GM21423 (cell line): ENCODE measurements at regions not wholly inside any gene's neighbourhood (a gene's known extent, or its start where the extent isn't known, plus 50 kb on each side); places are given as distances from the start of the nearest gene placed in this dataset.
"Not testable (repeated sequence)": the region's sequence is repeated elsewhere in the genome, so short reads cannot be mapped to it uniquely, and the experiment has no call there.

Experiments used
- ATAC-seq: cut with Tn5 transposase; IDR thresholded peaks from one replicate; pipeline ENCODE4 v1.9.1; 2021; ENCODE audit warnings: mild to moderate bottlenecking, moderate library complexity; ENCODE audit not compliant: unreplicated experiment

DNA sequence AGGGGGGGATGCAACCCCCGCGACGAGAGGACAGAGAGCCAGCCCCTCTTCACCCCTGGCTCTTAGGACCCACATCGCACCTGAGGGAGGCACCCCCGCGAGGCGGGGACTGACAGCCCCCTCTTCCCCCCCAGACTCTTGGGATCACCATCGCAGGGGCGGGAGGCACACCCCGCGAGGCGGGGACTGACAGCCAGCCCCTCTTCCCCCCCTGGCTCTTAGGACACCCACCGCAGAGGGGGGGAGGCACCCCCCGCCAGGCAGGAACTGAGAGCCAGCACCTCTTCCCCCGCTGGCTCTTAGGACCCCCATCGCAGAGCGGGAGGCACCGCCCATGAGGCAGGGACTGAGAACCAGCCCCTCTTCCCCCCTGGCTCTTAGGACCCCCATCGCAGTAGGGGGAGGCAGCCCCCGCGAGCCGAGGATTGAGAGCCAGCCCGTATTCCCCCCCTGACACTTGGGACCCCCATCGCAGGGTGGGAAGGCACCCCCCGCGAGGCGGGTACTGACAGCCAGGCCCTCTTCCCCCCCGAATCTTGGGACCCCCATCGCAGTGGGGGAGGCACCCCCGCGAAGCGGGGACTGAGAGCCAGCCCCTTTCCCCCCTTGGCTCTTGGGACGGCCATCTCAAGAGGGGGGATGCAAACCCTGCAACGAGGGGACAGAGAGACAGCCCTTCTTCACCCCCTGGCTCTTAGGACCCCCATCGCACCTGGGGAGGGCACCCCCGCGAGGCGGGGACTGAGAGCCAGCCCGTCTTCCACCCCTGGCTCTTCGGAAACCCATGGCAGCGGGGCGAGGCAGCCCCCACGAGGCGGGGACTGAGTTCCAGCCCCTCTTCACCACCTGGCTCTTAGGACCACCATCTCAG, 2425.1 kb upstream of the PCDH20 start:
- no peak for ATAC-seq

DNA sequence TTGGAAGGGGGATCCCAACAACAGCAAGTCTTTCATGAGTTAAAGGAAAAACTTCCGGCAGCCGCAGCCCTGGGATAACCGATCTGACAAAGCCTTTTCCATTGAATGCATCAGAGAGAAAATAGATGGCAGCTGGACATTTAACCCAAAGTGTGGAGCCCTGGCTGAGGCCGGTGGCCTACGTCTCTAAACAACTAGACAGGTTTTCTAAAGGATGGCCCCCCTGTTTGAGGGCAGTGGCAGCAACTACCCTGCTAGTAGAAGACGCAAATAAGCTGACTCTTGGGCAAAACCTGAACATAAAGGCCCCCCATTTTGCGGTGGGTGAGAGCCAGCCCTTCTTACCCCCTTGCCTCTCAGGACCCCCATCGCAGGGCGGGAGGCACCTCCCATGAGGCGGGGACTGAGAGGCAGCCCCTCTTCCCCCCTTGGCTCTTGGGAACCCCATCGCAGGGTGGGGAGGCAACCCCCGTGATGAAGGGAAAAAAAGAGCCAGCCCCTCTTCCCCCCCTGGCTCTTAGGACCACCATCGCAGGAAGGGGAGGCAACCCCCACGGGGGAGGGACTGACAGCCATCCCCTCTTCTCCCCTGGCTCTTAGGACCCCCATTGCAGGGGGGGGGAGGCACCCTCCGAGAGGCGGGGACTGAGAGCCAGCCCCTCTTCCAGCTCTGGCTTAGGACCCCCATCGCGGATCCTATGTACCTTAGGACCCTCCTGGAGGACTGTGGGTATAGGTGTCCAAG, 2422.9 kb upstream of the PCDH20 start:
- ATAC-seq: no peak

- not testable (repeated sequence) for ATAC-seq
These were observed 2422.1 kb upstream of the PCDH20 start for GRCh38 chr13:63837701-63838100.

DNA sequence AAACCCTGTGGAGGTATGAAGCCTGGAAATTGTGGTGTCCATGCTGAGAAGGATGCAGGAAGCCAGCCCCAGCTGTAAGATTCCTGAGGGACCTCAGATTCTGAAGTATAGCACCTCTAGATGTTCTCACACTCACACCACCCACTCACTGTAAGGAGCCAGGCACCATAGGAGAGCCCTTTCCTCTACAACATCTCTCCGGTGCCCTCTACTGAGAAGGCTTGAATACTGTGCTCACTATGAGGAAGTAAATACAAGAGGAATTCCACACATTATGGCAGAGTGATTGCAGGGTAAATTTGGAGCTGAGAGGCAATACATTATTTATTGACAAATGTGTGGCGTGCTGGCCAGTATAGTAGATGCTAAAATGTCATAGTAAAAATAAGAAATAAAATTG, 2414.0 kb upstream of the PCDH20 start:
- not testable (repeated sequence) for ATAC-seq

GRCh38 chr13:63821785-63822184, 2406.1 kb upstream of the PCDH20 start:
- ATAC-seq: not testable (repeated sequence)

GRCh38 chr13:63811428-63812004, 2395.9 kb upstream of the PCDH20 start:
- not testable (repeated sequence) for ATAC-seq

- ATAC-seq: not testable (repeated sequence)
These were observed 2375.5 kb upstream of the PCDH20 start for GRCh38 chr13:63791134-63791533.

- no peak for ATAC-seq
These were observed 2358.5 kb upstream of the PCDH20 start for GRCh38 chr13:63774133-63774532.

DNA sequence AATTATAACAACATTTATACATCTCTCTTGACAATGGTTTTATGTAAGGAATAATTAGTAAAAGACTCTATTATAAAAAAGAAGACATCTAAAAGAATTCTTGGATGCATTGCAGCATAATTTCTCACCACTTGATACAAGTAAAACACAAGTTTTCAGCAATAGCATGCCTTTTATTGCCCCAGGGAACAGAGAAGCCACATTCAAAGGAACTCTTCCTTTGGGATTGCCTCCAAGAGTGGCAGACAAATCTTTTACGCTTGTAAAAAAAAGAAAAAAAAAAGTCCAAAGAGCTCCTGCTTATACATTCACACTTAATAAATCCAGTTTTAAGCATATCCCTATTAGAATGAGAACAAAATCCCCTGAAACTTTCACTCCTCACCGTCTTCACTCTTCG, 2357.8 kb upstream of the PCDH20 start:
- ATAC-seq: no peak

DNA sequence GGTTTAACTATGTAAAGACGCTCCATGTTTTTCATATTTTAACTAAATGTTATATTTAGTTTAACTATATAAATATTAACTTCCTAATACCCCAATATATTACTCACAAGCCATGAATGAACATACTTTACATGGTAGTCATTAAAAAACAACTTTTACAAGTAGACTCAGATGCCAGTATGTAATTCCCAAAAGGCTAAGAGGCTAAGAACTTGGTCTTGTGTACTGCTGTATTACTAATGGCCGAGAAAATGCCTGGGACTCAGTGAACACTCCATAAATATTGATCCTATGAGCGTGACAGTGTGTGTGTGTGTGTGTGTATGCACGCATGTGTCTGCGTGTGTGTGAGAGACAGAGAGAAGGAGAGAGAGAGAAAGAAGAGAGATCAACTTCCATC, 2342.0 kb upstream of the PCDH20 start:
- not testable (repeated sequence) for ATAC-seq

- not testable (repeated sequence) for ATAC-seq
These were observed 2334.2 kb upstream of the PCDH20 start for GRCh38 chr13:63749857-63750256.

DNA sequence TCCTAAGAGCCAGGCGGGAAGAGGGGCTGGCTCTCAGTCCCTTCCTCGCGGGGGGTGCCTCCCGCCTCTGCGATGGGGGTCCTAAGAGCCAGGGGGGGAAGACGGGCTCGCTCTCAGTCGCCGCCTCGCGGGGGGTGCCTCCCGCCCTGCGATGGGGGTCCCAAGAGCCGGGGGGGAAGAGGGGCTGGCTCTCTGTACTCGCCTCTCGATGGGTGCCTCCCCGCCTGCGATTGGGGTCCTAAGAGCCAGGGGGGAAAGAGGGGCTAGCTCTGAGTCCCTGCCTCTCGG, 2326.1 kb upstream of the PCDH20 start:
- ATAC-seq: not testable (repeated sequence)

DNA sequence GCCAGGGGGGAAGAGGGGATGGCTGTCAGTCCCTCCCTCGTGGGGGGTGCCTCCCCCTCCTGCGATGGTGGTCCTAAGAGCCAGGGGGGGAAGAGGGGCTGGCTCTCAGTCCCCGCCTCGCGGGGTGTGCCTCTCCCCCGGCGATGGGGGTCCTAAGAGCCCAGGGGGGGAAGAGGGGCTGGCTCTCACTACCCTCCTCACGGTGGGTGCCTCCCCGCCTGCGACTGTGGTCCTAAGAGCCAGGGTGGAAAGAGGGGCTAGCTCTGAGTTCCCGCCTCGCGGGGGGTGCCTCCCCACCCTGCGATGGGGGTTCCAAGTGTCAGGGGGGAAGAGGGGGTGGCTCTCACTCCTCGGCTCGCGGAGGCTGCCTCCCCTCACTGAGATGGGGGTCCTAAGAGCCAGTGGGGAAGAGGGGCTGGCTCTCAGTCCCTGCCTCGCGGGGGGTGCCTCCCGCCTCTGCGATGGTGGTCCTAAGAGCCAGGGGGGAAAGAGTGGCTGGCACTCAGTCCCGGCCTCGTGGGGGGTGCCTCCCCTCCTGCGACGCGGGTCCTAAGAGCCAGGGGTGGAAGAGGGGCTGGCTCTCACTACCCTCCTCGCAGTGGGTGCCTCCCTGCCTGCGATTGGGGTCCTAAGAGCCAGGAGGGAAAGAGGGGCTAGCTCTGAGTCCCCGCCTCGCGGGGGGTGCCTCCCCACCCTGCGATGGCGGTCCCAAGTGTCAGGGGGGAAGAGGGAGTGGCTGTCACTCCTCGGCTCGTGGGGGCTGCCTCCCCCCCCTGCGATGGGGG, 2325.6 kb upstream of the PCDH20 start:
- no peak for ATAC-seq

GRCh38 chr13:63739112-63739735, 2323.6 kb upstream of the PCDH20 start:
- not testable (repeated sequence) for ATAC-seq

GRCh38 chr13:63737418-63737817, 2321.8 kb upstream of the PCDH20 start:
- no peak for ATAC-seq

GRCh38 chr13:63731896-63732295, 2316.2 kb upstream of the PCDH20 start:
- ATAC-seq: no peak

DNA sequence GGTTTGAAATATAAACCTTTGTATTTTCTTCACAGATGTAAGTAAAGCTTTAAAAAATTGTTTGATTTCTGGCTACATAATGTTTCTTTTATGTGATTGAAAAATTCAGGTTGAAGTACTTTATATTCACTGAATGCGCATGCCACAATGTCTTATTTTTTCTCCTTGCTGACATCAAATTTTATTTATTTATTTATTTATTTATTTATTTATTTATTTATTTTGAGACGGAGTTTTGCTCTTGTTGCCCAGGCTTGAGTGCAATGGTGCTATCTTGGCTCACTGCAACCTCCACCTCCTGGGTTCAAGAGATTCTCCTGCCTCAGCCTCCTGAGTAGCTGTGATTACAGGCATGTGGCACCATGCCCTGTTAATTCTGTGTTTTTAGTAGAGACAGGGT, 2296.5 kb upstream of the PCDH20 start:
- ATAC-seq: not testable (repeated sequence)

- no peak for ATAC-seq
These were observed 2291.1 kb upstream of the PCDH20 start for GRCh38 chr13:63706751-63707150.

DNA sequence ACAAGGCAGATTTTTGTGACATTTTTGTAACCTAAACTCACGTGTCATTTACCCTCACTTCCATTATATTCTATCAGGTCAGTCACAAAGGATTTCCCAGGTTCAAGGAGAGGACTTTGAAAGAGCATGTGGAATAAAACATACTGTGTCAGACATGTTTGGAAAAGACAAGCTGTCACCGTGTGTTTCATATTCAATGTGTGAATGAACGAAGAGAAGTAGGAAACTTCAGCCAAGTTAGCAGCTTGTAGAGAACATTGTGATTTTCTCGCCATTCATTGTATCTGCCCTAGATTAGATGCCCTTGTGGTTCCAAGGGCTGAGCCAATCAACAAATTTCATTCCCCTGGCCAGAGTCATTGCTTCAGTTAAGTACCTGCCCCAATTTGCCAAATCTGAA, 2288.9 kb upstream of the PCDH20 start:
- no peak for ATAC-seq

GRCh38 chr13:63700350-63700749, 2284.7 kb upstream of the PCDH20 start:
- no peak for ATAC-seq

- ATAC-seq: no peak
These were observed 2284.3 kb upstream of the PCDH20 start for GRCh38 chr13:63699948-63700347.
